Activated naive CD4-positive, alpha-beta T cell treated with anti-CD3 and anti-CD28 coated beads, Interleukin-2, amount 50 U/mL, for 72 hours (primary cell): ENCODE measurements at regions not wholly inside any gene's neighbourhood (a gene's known extent, or its start where the extent isn't known, plus 50 kb on each side); places are given as distances from the start of the nearest gene placed in this dataset.

Experiments
- ATAC-seq, 2 donors: fragments of 150-1000 bp; cut with Tn5 transposase; 2 replicates each; pipeline ENCODE4 v1.10.0; 2021; ENCODE audit warnings: mild to moderate bottlenecking in 2 of 2, moderate library complexity in 2 of 2
- DNase-seq, 2 donors: peaks; one replicate each; pipeline ENCODE4 v3.0.0; 2021 to 2022; ENCODE audit warnings: low spot score in 2 of 2
- H3K27ac Mint-ChIP-seq, 2 donors: one replicate each; pipeline ENCODE4 v1.8.0; 2022; ENCODE audit warnings: mild to moderate bottlenecking in 2 of 2, mixed read lengths in 2 of 2
- H3K36me3 Mint-ChIP-seq, 2 donors: one replicate each; pipeline ENCODE4 v1.8.0; 2022; ENCODE audit warnings: mixed read lengths in 2 of 2
- H3K9me3 Mint-ChIP-seq, 2 donors: one replicate each; pipeline ENCODE4 v1.8.0; 2022; ENCODE audit warnings: mixed read lengths in 2 of 2

GRCh38 chr22:46057246-46058090 is 80.5 kb upstream of the WNT7B start:
- ATAC-seq (no peak), DNase-seq (no peak)
- Mint-ChIP-seq H3K36me3 (no peaks in the 10 kb centered on the region), H3K9me3 (no peaks in the 10 kb centered on the region), H3K27ac (peak overlapping the region; percentile 50 to 83)

GRCh38 chr22:46058091-46058420 is 81.1 kb upstream of the WNT7B start:
- ATAC-seq (peak; percentile 63 to 74), DNase-seq (peak in 1 of 2 donors; percentile 44)
- H3K27ac Mint-ChIP-seq = peak overlapping the region; percentile 50 to 83
- no peaks in the 10 kb centered on the region for H3K9me3 Mint-ChIP-seq
- no peaks in the 10 kb centered on the region for H3K36me3 Mint-ChIP-seq

GRCh38 chr22:46058591-46059519 is 81.9 kb upstream of the WNT7B start:
- no peaks in the 10 kb centered on the region for H3K9me3 Mint-ChIP-seq
- ATAC-seq = no peak
- peak overlapping the region; percentile 74 to 83 for H3K27ac Mint-ChIP-seq
- no peak for DNase-seq
- no peaks in the 10 kb centered on the region for H3K36me3 Mint-ChIP-seq

- ATAC-seq (no peak), DNase-seq (no peak)
- no peak overlapping the region for H3K27ac Mint-ChIP-seq
- no peaks in the 10 kb centered on the region for H3K9me3 Mint-ChIP-seq
- no peaks in the 10 kb centered on the region for H3K36me3 Mint-ChIP-seq
These were observed 83.5 kb upstream of the WNT7B start for GRCh38 chr22:46060292-46061123.

- DNase-seq = no peak
- H3K9me3 Mint-ChIP-seq = no peaks in the 10 kb centered on the region
- no peak for ATAC-seq
- H3K27ac Mint-ChIP-seq = no peak overlapping the region
- H3K36me3 Mint-ChIP-seq = no peaks in the 10 kb centered on the region
These were observed 84.2 kb upstream of the WNT7B start for GRCh38 chr22:46061124-46061500.

GRCh38 chr22:46061501-46062231 is 84.7 kb upstream of the WNT7B start:
- DNase-seq (peak in 1 of 2 donors; percentile 50), ATAC-seq (no peak)
- Mint-ChIP-seq H3K9me3 (no peaks in the 10 kb centered on the region), H3K27ac (no peak overlapping the region), H3K36me3 (no peaks in the 10 kb centered on the region)

- peak overlapping the region; percentile 41 to 87 for H3K27ac Mint-ChIP-seq
- ATAC-seq (no peak), DNase-seq (no peak)
- H3K36me3 Mint-ChIP-seq = no peaks in the 10 kb centered on the region
- H3K9me3 Mint-ChIP-seq = no peaks in the 10 kb centered on the region
These were observed 85.3 kb upstream of the WNT7B start for GRCh38 chr22:46062232-46062615.

- ATAC-seq (no peak), DNase-seq (no peak)
- H3K9me3 Mint-ChIP-seq = no peaks in the 10 kb centered on the region
- H3K27ac Mint-ChIP-seq = no peak overlapping the region
- H3K36me3 Mint-ChIP-seq = no peaks in the 10 kb centered on the region
These were observed 86.1 kb upstream of the WNT7B start for GRCh38 chr22:46062971-46063631.

- Mint-ChIP-seq H3K36me3 (no peaks in the 10 kb centered on the region), H3K9me3 (no peaks in the 10 kb centered on the region), H3K27ac (no peak overlapping the region)
- DNase-seq (no peak), ATAC-seq (no peak)
These were observed 86.5 kb upstream of the PPARA start for GRCh38 chr22:46063846-46064227.

- H3K9me3 Mint-ChIP-seq = no peaks in the 10 kb centered on the region
These were observed 85.9 kb upstream of the PPARA start for GRCh38 chr22:46064228-46064965.

GRCh38 chr22:46064966-46065666 is 85.2 kb upstream of the PPARA start:
- no peak for ATAC-seq
- Mint-ChIP-seq H3K27ac (no peak overlapping the region), H3K9me3 (no peaks in the 10 kb centered on the region), H3K36me3 (peaks cover 0 to 11% of the 10 kb centered on the region in 2 donors)
- DNase-seq = no peak

More at GRCh38 chr22:46064228-46064965, 85.9 kb upstream of the PPARA start:
- peak in 1 of 2 donors; percentile 47 for DNase-seq
- peaks cover 0 to 4% of the 10 kb centered on the region in 2 donors for H3K36me3 Mint-ChIP-seq
- no peak for ATAC-seq
- no peak overlapping the region for H3K27ac Mint-ChIP-seq

- H3K36me3 Mint-ChIP-seq = peaks cover 0 to 12% of the 10 kb centered on the region in 2 donors
These were observed 84.5 kb upstream of the PPARA start for GRCh38 chr22:46065691-46066454.

GRCh38 chr22:46066691-46067090 is 83.6 kb upstream of the PPARA start:
- no peaks in the 10 kb centered on the region for H3K9me3 Mint-ChIP-seq
- DNase-seq = no peak
- peaks cover 0 to 12% of the 10 kb centered on the region in 2 donors for H3K36me3 Mint-ChIP-seq
- H3K27ac Mint-ChIP-seq = peak overlapping the region in 1 of 2 donors; percentile 1
- no peak for ATAC-seq

More at GRCh38 chr22:46065691-46066454, 84.5 kb upstream of the PPARA start:
- no peak for ATAC-seq
- no peak for DNase-seq
- H3K27ac Mint-ChIP-seq = no peak overlapping the region
- no peaks in the 10 kb centered on the region for H3K9me3 Mint-ChIP-seq
